Adrenal gland (tissue), 9 donors: ENCODE measurements at regions not wholly inside any gene's neighbourhood (a gene's known extent, or its start where the extent isn't known, plus 50 kb on each side); places are given as distances from the start of the nearest gene placed in this dataset.
"Not testable (repeated sequence)": the region's sequence is repeated elsewhere in the genome, so short reads cannot be mapped to it uniquely, and the experiment has no call there.

Experiments
- DNase-seq, 7 donors: peaks; one replicate each; pipeline ENCODE4 v3.0.0-alpha.2; 2019 to 2020
- H3K27ac ChIP-seq, 5 donors: fragments of 200-600 bp; sonication (generic) in 4 of 5; 1 replicate in 3 of 5; 2 replicates in 2 of 5; pipeline versions ENCODE4 v1.5.1 to v1.8.0; 2016 to 2020; ENCODE audit warnings: mild to moderate bottlenecking in 1 of 5
- H3K27me3 ChIP-seq: fragments of 200-600 bp; 2 replicates; pipeline ENCODE4 v1.8.0; 2021
- H3K36me3 ChIP-seq, 2 donors: fragments of 200-600 bp; replicated peaks in 1 of 2; 1 replicate in 1 of 2; 2 replicates in 1 of 2; pipeline versions ENCODE4 v1.5.1 to v1.8.0; 2018 to 2022
- H3K4me1 ChIP-seq, 2 donors: fragments of 200-600 bp; replicated peaks in 1 of 2; 1 replicate in 1 of 2; 2 replicates in 1 of 2; pipeline versions ENCODE4 v1.5.1 to v1.8.0; 2018 to 2021
- H3K4me3 ChIP-seq, 4 donors: fragments of 200-600 bp; sonication (generic) in 3 of 4; one replicate each; pipeline ENCODE4 v1.5.1; 2016 to 2018
- H3K9me3 ChIP-seq, 3 donors: fragments of 200-600 bp; sonication (generic) in 1 of 3; replicated peaks in 1 of 3; 1 replicate in 2 of 3; 2 replicates in 1 of 3; pipeline versions ENCODE4 v1.5.1 to v1.8.0; 2016 to 2021
- POLR2A ChIP-seq, 2 donors: fragments of 450-650 bp; IDR thresholded peaks; one replicate each; pipeline ENCODE4 v1.6.1; 2017; ENCODE audit warnings: antibody characterized with exemption in 2 of 2, mild to moderate bottlenecking in 2 of 2, moderate library complexity in 1 of 2
- WGBS, 4 donors: extraction: QIAGEN DNeasy Blood & Tissue Kit in 2 of 4; methylation state at CpG; one replicate each; pipeline versions ENCODE4 v1.1.5 to v1.1.7; 2013 to 2017; 5-methylcytosine and 5-hydroxymethylcytosine counted together
- intact Hi-C, 2 donors: fragments of 100-400 bp; cut with DNase I; formaldehyde crosslinking; loops; one replicate each; pipeline versions ENCODE4 v1.14.1 to v1.15.0; 2022 to 2023
- TF ChIP-seq, protein P1 (sequence below), 6 experiments: fragments of 450-650 bp in 4 of 6; fragments of 200-600 bp in 2 of 6; sonication (generic) in 1 of 6; IDR thresholded peaks; 1 replicate in 5 of 6; 2 replicates in 1 of 6; pipeline versions ENCODE4 v1.5.1 to v1.8.0; 2016 to 2021; ENCODE audit warnings: antibody characterized with exemption in 6 of 6, mild to moderate bottlenecking in 2 of 6, moderate library complexity in 1 of 6
- donor health status: healthy with polysubstance abuse.
- donor health status: Bipolar disorder and iron deficiency.
- donor health status: DM: yes; HTN: yes; CAD: no.
- donor health status: DM: no; HTN: no; CAD: no.
- donor health status: DM: no; HTN: no; CAD: no.

DNA sequence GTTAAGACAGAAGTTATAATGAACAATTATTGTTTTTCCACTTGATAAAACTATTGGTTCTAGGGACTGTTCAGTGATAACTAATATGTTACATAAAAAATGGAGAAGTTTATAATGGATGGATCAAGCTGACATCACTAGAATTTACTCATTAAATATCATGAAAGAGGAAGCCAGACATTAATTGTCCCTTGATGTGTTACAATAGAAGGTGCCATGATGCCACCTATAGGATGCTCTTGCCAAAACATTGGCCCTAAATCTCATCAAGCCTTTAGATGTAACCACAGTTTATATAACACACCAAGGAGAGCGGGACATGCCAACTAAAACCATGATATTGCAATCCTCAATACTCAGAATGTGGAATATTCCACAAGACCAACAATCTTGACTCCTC is 147.9 kb upstream of the MON1B start:
- intact Hi-C loops: loop anchor here in 1 of 2 donors (10.0 kb wide), 1 partner anchor 188 kb away; no protein-coding TSS in a partner anchor
- Histone ChIP-seq H3K36me3 (no peaks in the 10 kb centered on the region), H3K4me1 (no peaks in the 10 kb centered on the region), H3K9me3 (no peaks in the 10 kb centered on the region), H3K27ac (no peak overlapping the region), H3K27me3 (no peaks in the 10 kb centered on the region), H3K4me3 (no peak overlapping the region)
- peak in 2 of 7 donors; percentile 13 to 19 for DNase-seq
- 77 to 93% (median 89%) methylated on average over 1 of the region's 1 CpG for WGBS, 4 donors
- TF ChIP-seq, protein P1, sequence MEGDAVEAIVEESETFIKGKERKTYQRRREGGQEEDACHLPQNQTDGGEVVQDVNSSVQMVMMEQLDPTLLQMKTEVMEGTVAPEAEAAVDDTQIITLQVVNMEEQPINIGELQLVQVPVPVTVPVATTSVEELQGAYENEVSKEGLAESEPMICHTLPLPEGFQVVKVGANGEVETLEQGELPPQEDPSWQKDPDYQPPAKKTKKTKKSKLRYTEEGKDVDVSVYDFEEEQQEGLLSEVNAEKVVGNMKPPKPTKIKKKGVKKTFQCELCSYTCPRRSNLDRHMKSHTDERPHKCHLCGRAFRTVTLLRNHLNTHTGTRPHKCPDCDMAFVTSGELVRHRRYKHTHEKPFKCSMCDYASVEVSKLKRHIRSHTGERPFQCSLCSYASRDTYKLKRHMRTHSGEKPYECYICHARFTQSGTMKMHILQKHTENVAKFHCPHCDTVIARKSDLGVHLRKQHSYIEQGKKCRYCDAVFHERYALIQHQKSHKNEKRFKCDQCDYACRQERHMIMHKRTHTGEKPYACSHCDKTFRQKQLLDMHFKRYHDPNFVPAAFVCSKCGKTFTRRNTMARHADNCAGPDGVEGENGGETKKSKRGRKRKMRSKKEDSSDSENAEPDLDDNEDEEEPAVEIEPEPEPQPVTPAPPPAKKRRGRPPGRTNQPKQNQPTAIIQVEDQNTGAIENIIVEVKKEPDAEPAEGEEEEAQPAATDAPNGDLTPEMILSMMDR (IDR thresholded peaks at IDR 0.05): peak in 5 of 6 experiments; percentile 14 to 46 (median 40)
- no peak for TF ChIP-seq POLR2A (IDR thresholded peaks at IDR 0.05)

- 83 to 87% (median 85%) methylated on average over 4 of the region's 4 CpGs for WGBS, 4 donors
- no peak for DNase-seq
These were observed 144.8 kb upstream of the MON1B start for GRCh38 chr16:77046206-77046605.

DNA sequence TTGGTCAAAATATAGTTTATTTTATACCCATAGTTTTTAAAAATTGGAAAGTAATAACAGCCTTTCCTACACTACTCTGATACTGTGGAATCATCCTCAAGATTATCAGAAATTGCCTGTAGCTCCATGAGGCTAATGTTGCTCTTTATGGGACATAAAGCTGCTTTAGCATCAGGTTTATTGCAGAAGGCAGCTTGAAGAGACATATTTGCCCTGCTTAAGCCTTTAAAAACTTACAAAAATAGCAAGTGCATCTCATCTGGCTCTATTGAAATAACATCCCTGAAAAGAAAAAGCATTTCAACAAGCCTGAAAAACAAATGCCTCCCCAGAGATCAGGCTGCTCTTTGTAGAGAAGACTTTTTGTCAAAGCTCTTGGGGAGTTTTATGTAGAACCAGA is 142.9 kb upstream of the MON1B start:
- Histone ChIP-seq H3K27me3 (no peaks in the 10 kb centered on the region), H3K4me1 (no peaks in the 10 kb centered on the region), H3K4me3 (no peak overlapping the region), H3K27ac (no peak overlapping the region), H3K36me3 (no peaks in the 10 kb centered on the region), H3K9me3 (no peaks in the 10 kb centered on the region)
- intact Hi-C loops: loop anchor here in 1 of 2 donors (10.0 kb wide), 1 partner anchor 193 kb away; no protein-coding TSS in a partner anchor
- no peak for DNase-seq
- TF ChIP-seq, protein P1 (IDR thresholded peaks at IDR 0.05): no peak
- no peak for TF ChIP-seq POLR2A (IDR thresholded peaks at IDR 0.05)

More at GRCh38 chr16:77046206-77046605, 144.8 kb upstream of the MON1B start:
- TF ChIP-seq, protein P1 (IDR thresholded peaks at IDR 0.05): no peak
- no peak for TF ChIP-seq POLR2A (IDR thresholded peaks at IDR 0.05)
- Histone ChIP-seq H3K4me3 (no peak overlapping the region), H3K27me3 (no peaks in the 10 kb centered on the region), H3K9me3 (no peaks in the 10 kb centered on the region), H3K4me1 (no peaks in the 10 kb centered on the region), H3K27ac (no peak overlapping the region), H3K36me3 (no peaks in the 10 kb centered on the region)
- intact Hi-C loops: loop anchor here in 1 of 2 donors (10.0 kb wide), 1 partner anchor 191 kb away; no protein-coding TSS in a partner anchor

- no peaks in the 10 kb centered on the region for H3K36me3 ChIP-seq
- no peak for DNase-seq
- intact Hi-C loops: loop anchor here in 1 of 2 donors (10.0 kb wide), 1 partner anchor 195 kb away; no protein-coding TSS in a partner anchor
- H3K27me3 ChIP-seq: no peaks in the 10 kb centered on the region
- no peak for TF ChIP-seq POLR2A (IDR thresholded peaks at IDR 0.05)
- TF ChIP-seq, protein P1 (IDR thresholded peaks at IDR 0.05): no peak
- no peaks in the 10 kb centered on the region for H3K9me3 ChIP-seq
- no peaks in the 10 kb centered on the region for H3K4me1 ChIP-seq
- no peak overlapping the region for H3K4me3 ChIP-seq
- H3K27ac ChIP-seq: no peak overlapping the region
- 84 to 88% (median 86%) methylated on average over 4 of the region's 4 CpGs for WGBS, 4 donors
These were observed 141.4 kb upstream of the MON1B start for GRCh38 chr16:77049577-77049976.

DNA sequence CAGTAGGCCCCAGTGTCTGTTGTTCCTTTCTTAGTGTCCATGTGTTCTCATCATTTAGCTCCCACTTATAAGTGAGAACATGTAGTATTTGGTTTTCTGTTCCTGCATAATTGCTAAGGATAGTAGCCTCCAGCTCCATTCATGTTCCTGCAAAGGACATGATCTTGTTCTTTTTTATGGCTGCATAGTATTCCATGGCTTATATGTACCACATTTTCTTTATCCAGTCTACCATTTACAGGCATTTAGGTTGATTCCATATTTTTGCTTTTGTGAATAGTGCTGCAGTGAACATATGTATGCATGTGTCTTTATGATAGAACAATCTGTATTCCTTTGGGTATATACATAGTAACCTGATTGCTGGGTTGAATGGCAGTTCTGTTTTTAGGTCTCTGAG is 134.4 kb upstream of the MON1B start:
- H3K36me3 ChIP-seq, H3K4me1 ChIP-seq, H3K4me3 ChIP-seq, H3K27me3 ChIP-seq, DNase-seq, H3K27ac ChIP-seq, intact Hi-C loops, H3K9me3 ChIP-seq: not testable (repeated sequence)
